GM19324 (cell line): ENCODE measurements at regions not wholly inside any gene's neighbourhood (a gene's known extent, or its start where the extent isn't known, plus 50 kb on each side); places are given as distances from the start of the nearest gene placed in this dataset.

Experiments
- ATAC-seq: cut with Tn5 transposase; IDR thresholded peaks from one replicate; pipeline ENCODE4 v1.9.1; 2021; ENCODE audit warnings: mild to moderate bottlenecking, moderate library complexity; ENCODE audit not compliant: unreplicated experiment, low FRiP score

- ATAC-seq: no peak
Measured at GRCh38 chr5:162484095-162484494, 416.5 kb downstream of the GABRG2 start.

GRCh38 chr5:162484986-162485385, 417.4 kb downstream of the GABRG2 start:
- ATAC-seq: no peak

GRCh38 chr5:162485666-162486292, 418.2 kb downstream of the GABRG2 start:
- ATAC-seq: no peak

- no peak for ATAC-seq
Measured at GRCh38 chr5:162487528-162488525, 420.3 kb downstream of the GABRG2 start.

- ATAC-seq: no peak
Measured at GRCh38 chr5:162496100-162496808, 428.7 kb downstream of the GABRG2 start.

GRCh38 chr5:162497455-162497854, 429.9 kb downstream of the GABRG2 start:
- no peak for ATAC-seq

- ATAC-seq: no peak
Measured at GRCh38 chr5:162502780-162503179, 435.2 kb downstream of the GABRG2 start.

GRCh38 chr5:162503796-162504195, 436.2 kb downstream of the GABRG2 start:
- ATAC-seq: no peak

- no peak for ATAC-seq
Measured at GRCh38 chr5:162512935-162513565, 445.5 kb downstream of the GABRG2 start.

- ATAC-seq: no peak
Measured at GRCh38 chr5:162514116-162514515, 446.5 kb downstream of the GABRG2 start.

- no peak for ATAC-seq
Measured at GRCh38 chr5:162520878-162521277, 453.3 kb downstream of the GABRG2 start.

- ATAC-seq: no peak
Measured at GRCh38 chr5:162529209-162529608, 461.6 kb downstream of the GABRG2 start.

- ATAC-seq: no peak
Measured at GRCh38 chr5:162529886-162530285, 462.3 kb downstream of the GABRG2 start.

GRCh38 chr5:162543437-162543836, 475.9 kb downstream of the GABRG2 start:
- ATAC-seq: no peak

GRCh38 chr5:162544905-162545304, 477.3 kb downstream of the GABRG2 start:
- no peak for ATAC-seq

- ATAC-seq: no peak
Measured at GRCh38 chr5:162550236-162550635, 482.7 kb downstream of the GABRG2 start.

GRCh38 chr5:162558120-162558519, 490.5 kb downstream of the GABRG2 start:
- no peak for ATAC-seq

GRCh38 chr5:162567644-162568043, 500.1 kb downstream of the GABRG2 start:
- ATAC-seq: no peak

GRCh38 chr5:162573758-162574157, 506.2 kb downstream of the GABRG2 start:
- ATAC-seq: no peak

GRCh38 chr5:162591724-162592123, 524.2 kb downstream of the GABRG2 start:
- no peak for ATAC-seq

- ATAC-seq: no peak
Measured at GRCh38 chr5:162593881-162594280, 526.3 kb downstream of the GABRG2 start.
